ENCODE measurements at regions not wholly inside any gene's neighbourhood (a gene's known extent, or its start where the extent isn't known, plus 50 kb on each side); places are given as distances from the start of the nearest gene placed in this dataset.

- DNase-seq = no peak
Measured at GRCh38 chr6:56864171-56864616, 90.7 kb upstream of the BEND6 start.

DNA sequence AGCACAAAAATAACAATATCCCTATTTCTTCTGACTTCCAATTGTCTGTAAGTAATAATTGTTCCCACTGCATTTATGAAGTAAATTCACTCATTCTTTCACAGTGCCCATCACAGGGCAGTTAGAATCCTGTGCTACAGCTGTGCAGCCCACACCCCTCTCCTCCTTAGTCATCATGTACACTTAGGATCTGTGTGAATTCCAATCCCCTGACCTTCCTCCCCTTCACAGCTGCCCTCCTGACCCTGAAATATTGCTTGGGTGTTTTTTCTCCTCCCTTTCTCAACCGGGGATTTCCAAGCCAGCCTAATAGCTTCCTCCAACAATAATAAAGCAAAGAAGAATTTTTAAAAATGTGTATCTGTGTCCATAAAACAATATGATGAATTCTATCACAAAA is 91.5 kb upstream of the BEND6 start:
- DNase-seq = no peak

- no peak for DNase-seq
Measured at GRCh38 chr6:56862415-56863175, 92.3 kb upstream of the BEND6 start.

- DNase-seq = no peak
Measured at GRCh38 chr6:56860475-56860874, 94.4 kb upstream of the BEND6 start.

GRCh38 chr6:56856036-56856580 is 98.8 kb upstream of the BEND6 start:
- DNase-seq = peak in 2 of 58 donors; percentile 2 to 35

DNA sequence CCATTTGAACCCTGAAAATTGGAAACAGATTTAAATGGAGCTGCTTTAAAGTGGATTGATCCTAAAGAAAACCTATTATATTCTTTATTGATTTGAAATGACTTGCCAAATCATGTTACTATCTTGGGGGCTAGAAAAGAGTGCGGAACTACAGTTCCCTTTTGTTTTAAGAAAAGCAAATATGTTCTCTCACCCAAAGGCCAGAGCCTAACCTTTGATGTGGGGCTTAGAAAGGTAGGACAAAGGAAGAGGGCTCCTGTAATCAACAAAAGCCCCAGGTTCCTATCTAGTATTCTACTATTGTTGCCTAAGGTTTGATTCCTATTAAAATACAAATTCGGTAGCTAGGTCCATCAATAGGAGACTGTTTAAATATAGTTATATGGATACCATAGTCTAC is 100.8 kb upstream of the BEND6 start:
- no peak for DNase-seq

DNA sequence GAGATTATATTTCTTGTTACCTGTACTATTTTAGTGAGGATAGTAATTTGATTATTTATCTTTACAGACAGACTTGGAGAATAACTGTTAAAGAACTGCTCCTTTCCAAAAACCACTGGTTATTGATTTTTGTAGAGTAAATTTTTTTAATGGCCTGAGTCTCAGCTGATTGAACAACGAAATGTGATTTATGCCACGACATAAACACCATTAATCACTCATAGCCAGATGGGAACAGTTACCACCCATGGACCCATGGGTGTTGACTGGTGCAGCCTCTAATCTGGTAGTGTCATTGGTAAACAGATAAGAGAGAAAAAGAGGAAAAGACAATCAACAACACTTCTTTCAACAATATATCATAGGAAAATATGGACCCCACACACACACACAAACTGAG is 101.4 kb upstream of the BEND6 start:
- no peak for DNase-seq

DNA sequence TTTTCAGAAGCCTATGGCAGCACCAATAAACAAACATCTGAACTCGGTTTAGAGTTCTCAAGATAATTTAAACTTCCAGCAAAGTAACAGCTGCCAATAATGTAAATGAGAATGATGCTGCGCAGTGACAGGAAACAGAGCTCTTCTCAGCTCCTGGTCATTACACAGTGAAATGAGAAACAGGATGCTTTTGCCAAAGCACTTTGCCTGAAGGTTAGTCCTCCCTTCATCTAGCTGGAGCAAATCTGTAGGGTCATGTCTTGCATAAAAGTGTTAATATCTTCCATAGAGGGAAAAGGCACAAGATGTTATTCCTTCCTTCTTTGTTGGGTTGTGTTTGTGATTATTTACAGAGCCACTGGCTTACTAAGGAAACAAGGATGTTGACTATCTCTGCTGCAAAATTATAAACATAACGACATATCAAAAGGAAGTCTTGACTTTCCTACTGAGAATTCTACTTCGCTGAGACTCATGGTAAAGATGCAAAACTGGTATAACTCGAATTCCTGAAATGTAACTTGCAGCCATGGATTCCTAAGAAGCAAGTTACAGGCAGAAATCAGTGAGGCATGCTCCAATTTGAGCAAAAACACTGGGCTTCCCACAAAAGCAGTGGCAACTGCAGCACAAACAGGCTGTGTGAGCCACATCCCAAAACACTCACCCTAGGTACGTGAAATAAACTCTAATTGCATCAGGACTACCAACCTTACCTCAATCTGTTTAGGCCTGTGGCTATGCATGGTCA is 102.5 kb upstream of the BEND6 start:
- DNase-seq = peak in 11 of 58 donors; percentile 1 to 56 (median 27)

DNA sequence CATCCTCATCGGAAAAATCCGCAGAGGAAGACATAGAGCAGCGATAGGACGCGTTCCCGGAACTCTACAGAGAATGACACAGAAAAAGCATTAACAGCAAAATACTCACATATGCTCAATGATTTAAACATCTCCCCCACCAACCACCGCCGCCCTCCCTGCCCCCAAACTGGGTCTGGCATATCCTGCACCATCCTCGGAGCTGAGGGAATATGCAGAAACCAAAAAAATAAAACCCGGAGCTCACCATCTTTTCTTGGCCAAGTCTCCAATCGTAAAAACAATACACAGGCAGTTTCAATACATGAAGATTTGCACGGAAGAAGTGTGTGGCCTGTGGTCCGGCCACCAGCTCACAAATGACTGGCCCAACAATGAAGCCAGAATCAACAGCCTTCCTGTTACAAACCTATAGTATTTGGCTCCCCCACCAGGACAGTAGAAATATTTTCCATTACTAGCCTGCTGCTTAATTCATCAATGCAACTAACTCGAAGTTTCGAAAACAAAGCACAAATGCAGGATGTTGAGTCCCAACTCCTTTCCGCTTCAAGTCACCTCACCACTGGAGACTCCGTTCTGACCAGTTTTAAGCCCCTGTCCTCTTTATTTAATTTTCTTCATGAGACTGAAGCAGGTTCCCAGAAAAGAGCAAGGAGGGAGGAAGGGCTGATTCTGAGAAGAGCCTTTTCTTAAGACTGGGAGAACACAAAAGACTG is 103.2 kb upstream of the BEND6 start:
- DNase-seq = peak in 50 of 58 donors; percentile 8 to 88 (median 52)

GRCh38 chr6:56851074-56851473 is 103.8 kb upstream of the BEND6 start:
- peak in 14 of 58 donors; percentile 14 to 58 (median 30) for DNase-seq

DNA sequence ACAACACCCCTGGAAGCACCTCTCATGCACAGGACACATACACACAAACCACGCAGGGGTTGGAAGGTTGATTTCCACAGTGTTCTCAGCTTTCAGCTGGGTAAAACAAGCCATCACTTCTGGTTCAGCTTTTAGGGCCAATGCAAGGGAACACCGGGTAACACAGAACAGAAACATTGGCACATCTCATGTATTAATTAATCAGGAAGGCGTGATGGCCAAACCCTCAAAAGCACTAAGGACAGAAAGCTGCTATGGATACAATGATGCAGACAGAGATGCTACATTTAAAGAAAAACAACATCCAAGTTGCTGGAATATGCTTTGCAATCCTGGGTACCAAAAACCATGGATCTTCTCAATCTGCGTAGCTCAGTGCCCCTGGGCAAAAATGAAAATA is 104.3 kb upstream of the BEND6 start:
- peak in 20 of 58 donors; percentile 5 to 49 (median 18) for DNase-seq

DNA sequence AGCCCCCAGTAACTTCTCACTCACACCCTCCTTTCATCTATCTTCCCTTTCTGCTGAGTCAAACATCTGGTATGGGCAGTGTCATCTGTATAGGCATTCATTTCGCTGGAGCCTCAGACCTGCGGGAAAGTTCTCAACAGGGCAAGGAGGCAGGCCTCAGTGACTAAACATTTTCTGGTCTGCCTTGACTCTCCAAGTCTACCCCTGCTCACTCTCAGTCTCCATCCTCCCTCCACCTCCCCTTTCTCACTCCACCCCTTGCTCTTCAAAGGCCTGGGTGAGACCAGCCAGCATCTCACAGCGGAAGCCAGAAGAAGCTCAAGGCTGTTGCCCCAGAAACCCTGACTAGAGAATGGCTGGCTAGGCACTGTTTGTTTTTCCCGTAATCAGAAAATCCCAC is 105.0 kb upstream of the BEND6 start:
- DNase-seq = peak in 43 of 58 donors; percentile 4 to 79 (median 34)

- no peak for DNase-seq
Measured at GRCh38 chr6:56848105-56848504, 106.8 kb upstream of the BEND6 start.

DNA sequence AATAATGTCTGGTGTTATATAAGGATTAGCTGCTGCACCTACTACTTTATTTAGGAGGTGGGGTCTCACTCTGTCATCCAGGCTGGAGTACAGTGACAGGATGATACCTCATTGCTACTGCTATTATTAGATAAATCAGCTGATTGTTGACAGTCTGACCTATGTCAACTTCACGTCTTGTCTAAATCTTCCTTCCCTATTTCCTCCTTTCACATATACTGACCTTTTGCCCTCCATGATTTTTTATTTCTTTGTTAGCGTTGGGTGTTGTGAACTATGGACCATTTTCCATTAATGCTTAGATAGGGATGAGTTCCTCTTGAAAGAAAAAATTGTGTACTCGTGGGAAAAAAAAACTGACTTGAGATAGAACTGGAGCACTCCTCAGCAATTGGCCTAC is 109.9 kb upstream of the BEND6 start:
- DNase-seq = no peak

- DNase-seq = peak; percentile 9 to 90 (median 77)
Measured at GRCh38 chr6:56843476-56844349, 111.2 kb upstream of the BEND6 start.

DNA sequence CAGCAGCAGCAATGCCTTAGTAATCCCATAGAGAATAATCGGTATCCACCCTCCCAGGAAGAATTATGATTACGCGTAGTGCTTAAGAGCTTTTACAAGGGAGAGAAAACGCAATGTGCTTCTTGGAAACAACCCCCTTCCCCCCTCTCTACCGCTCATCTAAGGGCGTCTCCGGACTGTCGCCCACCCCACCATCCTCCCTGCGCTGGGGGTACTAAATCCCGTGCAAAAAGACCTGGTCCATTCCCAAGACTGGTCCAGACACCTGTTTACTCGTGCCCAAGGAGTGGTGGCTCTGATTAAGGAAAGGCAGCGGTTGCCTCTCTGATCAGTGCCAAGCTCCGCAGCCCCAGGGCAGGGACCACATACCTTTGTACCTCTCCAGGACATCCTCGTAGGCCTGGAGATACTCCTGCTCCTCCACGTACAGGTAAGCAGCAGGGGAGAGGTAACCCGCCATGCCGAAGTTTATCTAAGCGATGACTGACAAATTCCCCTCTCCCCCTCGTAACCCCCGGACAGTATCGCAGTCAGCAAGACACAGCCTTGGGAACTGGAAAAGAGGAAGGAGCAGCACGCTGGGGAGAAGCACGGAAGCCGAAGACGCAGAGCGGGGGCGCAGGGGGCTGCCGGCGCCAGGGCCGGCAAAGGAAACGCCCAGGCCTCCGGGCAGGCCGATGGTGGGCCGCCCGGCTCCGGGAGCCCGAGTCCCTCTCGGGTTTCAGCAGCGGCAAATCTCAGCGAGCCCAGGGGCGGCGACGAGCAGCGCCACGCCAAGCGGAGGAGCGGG is 112.0 kb upstream of the BEND6 start:
- peak in 38 of 58 donors; percentile 7 to 74 (median 47) for DNase-seq

- DNase-seq = no peak
Measured at GRCh38 chr6:56841751-56842150, 113.2 kb upstream of the BEND6 start.

DNA sequence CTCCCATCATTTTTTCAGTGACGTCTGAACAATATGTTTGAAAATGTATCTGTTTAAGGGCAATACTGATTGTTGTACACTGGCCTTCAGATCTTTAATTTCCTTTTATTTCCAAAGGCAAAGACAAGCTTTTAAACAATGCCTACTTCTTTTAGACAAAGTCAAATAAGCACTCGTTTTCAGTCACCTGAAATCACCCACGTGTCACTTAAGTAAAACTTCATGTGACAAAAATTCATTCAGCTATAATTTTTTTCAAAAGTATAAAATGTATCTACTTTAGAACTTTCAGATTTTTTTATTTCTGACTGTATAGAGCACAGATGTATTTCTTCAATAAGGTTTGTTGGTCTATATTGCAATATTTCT is 113.5 kb upstream of the BEND6 start:
- no peak for DNase-seq

GRCh38 chr6:56840467-56841380 is 114.2 kb upstream of the BEND6 start:
- DNase-seq = peak in 1 of 58 donors; percentile 45

All from anterior cingulate cortex (tissue), 58 donors.